ENCODE measurements at regions not wholly inside any gene's neighbourhood (a gene's known extent, or its start where the extent isn't known, plus 50 kb on each side); places are given as distances from the start of the nearest gene placed in this dataset.
A peak's percentile ranks its signal among the peaks of the same experiment; 100 is the strongest.

- no peak for DNase-seq
Measured at GRCh38 chr2:120943403-120944034, 207.9 kb downstream of the GLI2 start.

GRCh38 chr2:120944575-120944974 lies 208.9 kb downstream of the GLI2 start:
- DNase-seq: no peak

- DNase-seq: no peak
Measured at GRCh38 chr2:120945091-120945490, 209.4 kb downstream of the GLI2 start.

GRCh38 chr2:120945832-120946499 lies 210.3 kb downstream of the GLI2 start:
- no peak for DNase-seq

GRCh38 chr2:120947327-120947726 lies 211.7 kb downstream of the GLI2 start:
- DNase-seq: no peak

- no peak for DNase-seq
Measured at GRCh38 chr2:120947982-120948661, 212.5 kb downstream of the GLI2 start.

- no peak for DNase-seq
Measured at GRCh38 chr2:120948662-120949011, 213.0 kb downstream of the GLI2 start.

- peak; percentile 64 for DNase-seq
Measured at GRCh38 chr2:120949027-120949956, 213.6 kb downstream of the GLI2 start.

GRCh38 chr2:120949957-120950590 lies 214.4 kb downstream of the GLI2 start:
- no peak for DNase-seq

- no peak for DNase-seq
Measured at GRCh38 chr2:120951693-120952092, 216.0 kb downstream of the GLI2 start.

GRCh38 chr2:120952318-120952717 lies 216.7 kb downstream of the GLI2 start:
- DNase-seq: no peak

- DNase-seq: no peak
Measured at GRCh38 chr2:120953066-120953756, 217.5 kb downstream of the GLI2 start.

- no peak for DNase-seq
Measured at GRCh38 chr2:120953843-120954584, 218.3 kb downstream of the GLI2 start.

- no peak for DNase-seq
Measured at GRCh38 chr2:120954939-120955338, 219.3 kb downstream of the GLI2 start.

GRCh38 chr2:120955427-120955826 lies 219.8 kb downstream of the GLI2 start:
- no peak for DNase-seq

GRCh38 chr2:120956486-120957156 lies 221.0 kb downstream of the GLI2 start:
- no peak for DNase-seq

GRCh38 chr2:120957905-120958304 lies 222.2 kb downstream of the GLI2 start:
- no peak for DNase-seq

GRCh38 chr2:120958623-120959366 lies 223.1 kb downstream of the GLI2 start:
- DNase-seq: no peak

- no peak for DNase-seq
Measured at GRCh38 chr2:120959426-120959825, 223.8 kb downstream of the GLI2 start.

GRCh38 chr2:120960770-120961366 lies 225.2 kb downstream of the GLI2 start:
- no peak for DNase-seq
